Progenitor cell of endocrine pancreas (in vitro differentiated cells): ENCODE measurements at regions not wholly inside any gene's neighbourhood (a gene's known extent, or its start where the extent isn't known, plus 50 kb on each side); places are given as distances from the start of the nearest gene placed in this dataset.

ENCODE experiments used
- DNase-seq: peaks from one replicate; pipeline ENCODE4 v3.0.0; 2021; ENCODE audit warnings: low spot score; ENCODE audit not compliant: unreplicated experiment
- H3K27ac Mint-ChIP-seq: 2 replicates; pipeline ENCODE4 v1.8.0; 2021; ENCODE audit warnings: mild to moderate bottlenecking, moderate library complexity, mixed read lengths
- H3K27me3 Mint-ChIP-seq: 2 replicates; pipeline ENCODE4 v1.8.0; 2021; ENCODE audit warnings: mixed read lengths
- H3K36me3 Mint-ChIP-seq: 2 replicates; pipeline ENCODE4 v1.8.0; 2022; ENCODE audit warnings: mixed read lengths; ENCODE audit not compliant: insufficient read depth
- H3K4me1 Mint-ChIP-seq: 2 replicates; pipeline ENCODE4 v1.8.0; 2021; ENCODE audit warnings: low read depth, mixed read lengths
- H3K4me3 Mint-ChIP-seq: 2 replicates; pipeline ENCODE4 v1.8.0; 2021; ENCODE audit warnings: low read depth, mild to moderate bottlenecking, moderate library complexity, mixed read lengths
- H3K9me3 Mint-ChIP-seq: 2 replicates; pipeline ENCODE4 v1.8.0; 2021; ENCODE audit warnings: low read depth, mixed read lengths
- CTCF ChIP-seq: fragments of 200-600 bp; sonication (generic); IDR thresholded peaks from one replicate; pipeline ENCODE4 v1.5.0; 2021; ENCODE audit warnings: antibody characterized with exemption, mild to moderate bottlenecking; ENCODE audit not compliant: unreplicated experiment

- Mint-ChIP-seq H3K4me1 (no peaks in the 10 kb centered on the region), H3K27me3 (peaks cover 5% of the 10 kb centered on the region), H3K27ac (no peak overlapping the region), H3K4me3 (no peak overlapping the region), H3K9me3 (no peaks in the 10 kb centered on the region), H3K36me3 (no peaks in the 10 kb centered on the region)
- DNase-seq: no peak
- TF ChIP-seq CTCF: no peak
Measured at GRCh38 chr1:228994676-228995594, 259.7 kb downstream of the RHOU start.

GRCh38 chr1:228996281-228996680, 261.0 kb downstream of the RHOU start:
- Mint-ChIP-seq H3K36me3 (no peaks in the 10 kb centered on the region), H3K27me3 (peaks cover 3% of the 10 kb centered on the region), H3K4me1 (no peaks in the 10 kb centered on the region), H3K27ac (no peak overlapping the region), H3K4me3 (no peak overlapping the region), H3K9me3 (no peaks in the 10 kb centered on the region)
- no peak for TF ChIP-seq CTCF
- no peak for DNase-seq

GRCh38 chr1:228997721-228998144, 262.5 kb downstream of the RHOU start:
- H3K27ac Mint-ChIP-seq: no peak overlapping the region
- TF ChIP-seq CTCF: no peak
- no peaks in the 10 kb centered on the region for H3K9me3 Mint-ChIP-seq
- no peak overlapping the region for H3K4me3 Mint-ChIP-seq
- no peaks in the 10 kb centered on the region for H3K27me3 Mint-ChIP-seq
- DNase-seq: no peak
- peaks cover 7% of the 10 kb centered on the region for H3K4me1 Mint-ChIP-seq
- no peaks in the 10 kb centered on the region for H3K36me3 Mint-ChIP-seq

- Mint-ChIP-seq H3K9me3 (no peaks in the 10 kb centered on the region), H3K4me1 (peaks cover 11% of the 10 kb centered on the region), H3K4me3 (no peak overlapping the region), H3K36me3 (no peaks in the 10 kb centered on the region), H3K27ac (no peak overlapping the region), H3K27me3 (no peaks in the 10 kb centered on the region)
- TF ChIP-seq CTCF: no peak
- DNase-seq: no peak
Measured at GRCh38 chr1:228998179-228998578, 262.9 kb downstream of the RHOU start.

- no peak overlapping the region for H3K27ac Mint-ChIP-seq
- no peaks in the 10 kb centered on the region for H3K36me3 Mint-ChIP-seq
- no peaks in the 10 kb centered on the region for H3K9me3 Mint-ChIP-seq
- no peak for TF ChIP-seq CTCF
- H3K4me1 Mint-ChIP-seq: peaks cover 17% of the 10 kb centered on the region
- H3K27me3 Mint-ChIP-seq: no peaks in the 10 kb centered on the region
- no peak for DNase-seq
- no peak overlapping the region for H3K4me3 Mint-ChIP-seq
Measured at GRCh38 chr1:228999446-229000170, 264.3 kb downstream of the RHOU start.
